HepG2 (cell line): ENCODE measurements at regions not wholly inside any gene's neighbourhood (a gene's known extent, or its start where the extent isn't known, plus 50 kb on each side); places are given as distances from the start of the nearest gene placed in this dataset.
"Not testable (repeated sequence)": the region's sequence is repeated elsewhere in the genome, so short reads cannot be mapped to it uniquely, and the experiment has no call there.

Experiments
- ATAC-seq: fragments of 200-7000 bp; cut with Tn5 transposase; 3 replicates; pipeline ENCODE4 v1.9.1; 2020; ENCODE audit warnings: mild to moderate bottlenecking, moderate library complexity
- BruUV-seq: library from RNA; stranded (reverse); fragments of 400-500 nt; replicated peaks from 2 replicates; lab custom pipeline; 2021; lab: Mats Ljungman, UMichigan
- CTCF ChIA-PET: fragments of 300-600 bp; formaldehyde crosslinking; extraction: SDS; loops from one replicate; lab custom pipeline; 2021; ENCODE audit warnings: low total read pairs, inconsistent platforms, low intra/inter-chr PET ratio; lab: Yijun Ruan, JAX
- POLR2A ChIA-PET: fragments of 350-600 bp; sonication (Branson Sonifier 250); formaldehyde crosslinking; loops from one replicate; lab custom pipeline; 2020; ENCODE audit warnings: antibody characterized with exemption, inconsistent platforms; lab: Yijun Ruan, JAX
- DNase-seq: peaks from one replicate; pipeline ENCODE4 v3.0.0-alpha.2; 2015; ENCODE audit warnings: low spot score
- FAIRE-seq: peaks from 3 replicates; lab custom pipeline; 2011; peaks lifted over from hg19 to GRCh38; lab: Jason Lieb, UNC
- H2AFZ ChIP-seq: one replicate; pipeline ENCODE4 v1.6.1; 2011; ENCODE audit warnings: low read length, inconsistent platforms
- H3K27ac ChIP-seq: fragments of 300-600 bp; 3 replicates; pipeline ENCODE4 v1.8.0; 2011; ENCODE audit warnings: mixed run types, mild to moderate bottlenecking, mixed read lengths, low read length, inconsistent platforms; ENCODE audit not compliant: insufficient read depth; ENCODE audit errors: extremely low read length
- H3K27me3 ChIP-seq, 2 experiments: fragments of 200-600 bp in 1 of 2; 2 replicates in 1 of 2; 3 replicates in 1 of 2; pipeline versions ENCODE4 v1.6.0 to v1.8.0; 2011; ENCODE audit warnings: low read length in 2 of 2, mild to moderate bottlenecking in 2 of 2, moderate library complexity in 2 of 2, inconsistent platforms in 1 of 2; ENCODE audit not compliant: insufficient read depth in 2 of 2, control insufficient read depth in 1 of 2
- H3K36me3 ChIP-seq, 2 experiments: fragments of 200-600 bp in 1 of 2; replicated peaks in 1 of 2; 2 replicates in 1 of 2; 3 replicates in 1 of 2; pipeline versions ENCODE4 v1.5.1 to v1.8.0; 2011; ENCODE audit warnings: low read length in 2 of 2, inconsistent platforms in 1 of 2; ENCODE audit not compliant: insufficient read depth in 2 of 2, control insufficient read depth in 1 of 2
- H3K4me1 ChIP-seq: 2 replicates; pipeline ENCODE4 v1.5.1; 2012; ENCODE audit warnings: low read length, inconsistent platforms; ENCODE audit not compliant: insufficient read depth
- H3K4me2 ChIP-seq: 2 replicates; pipeline ENCODE4 v1.6.0; 2011; ENCODE audit warnings: low read depth, low read length, inconsistent platforms
- H3K4me3 ChIP-seq, 3 experiments: fragments of 200-600 bp in 1 of 3; sonication (generic), shearing (Covaris generic) in 1 of 3; replicated peaks in 1 of 3; 2 replicates each; pipeline ENCODE4 v1.5.1; 2011 to 2016; ENCODE audit warnings: low read length in 3 of 3, inconsistent platforms in 2 of 3, low read depth in 2 of 3, mild to moderate bottlenecking in 2 of 3, control low read depth in 1 of 3, mixed read lengths in 1 of 3; ENCODE audit not compliant: insufficient read depth in 1 of 3
- H3K79me2 ChIP-seq: one replicate; pipeline ENCODE4 v1.6.1; 2011; ENCODE audit warnings: low read length, inconsistent platforms; ENCODE audit not compliant: insufficient read depth
- H3K9ac ChIP-seq: 2 replicates; pipeline ENCODE4 v1.6.0; 2011; ENCODE audit warnings: mild to moderate bottlenecking, low read depth, low read length, inconsistent platforms; ENCODE audit not compliant: insufficient read depth
- H3K9me3 ChIP-seq: 2 replicates; pipeline ENCODE4 v1.5.1; 2012; ENCODE audit warnings: mild to moderate bottlenecking, low read length
- H4K20me1 ChIP-seq: 2 replicates; pipeline ENCODE4 v1.6.0; 2011; ENCODE audit warnings: inconsistent platforms, mild to moderate bottlenecking, low read length, moderate library complexity; ENCODE audit not compliant: insufficient read depth
- WGBS: methylation state at CpG from one replicate; pipeline ENCODE4 v1.1.6; 2017; ENCODE audit warnings: low lambda C conversion rate; 5-methylcytosine and 5-hydroxymethylcytosine counted together
- in situ Hi-C: cut with HindIII; loops from 2 replicates; pipeline ENCODE4 v1.10.0; 2017; ENCODE audit warnings: low pct_unique_long_range_greater_than_20kb; ENCODE audit not compliant: extremely low pct_ligation_motif_present
- intact Hi-C: fragments of 100-400 bp; cut with micrococcal nuclease; formaldehyde crosslinking; loops from one replicate; pipeline ENCODE4 v1.10.0; 2022; ENCODE audit not compliant: unreplicated experiment

DNA sequence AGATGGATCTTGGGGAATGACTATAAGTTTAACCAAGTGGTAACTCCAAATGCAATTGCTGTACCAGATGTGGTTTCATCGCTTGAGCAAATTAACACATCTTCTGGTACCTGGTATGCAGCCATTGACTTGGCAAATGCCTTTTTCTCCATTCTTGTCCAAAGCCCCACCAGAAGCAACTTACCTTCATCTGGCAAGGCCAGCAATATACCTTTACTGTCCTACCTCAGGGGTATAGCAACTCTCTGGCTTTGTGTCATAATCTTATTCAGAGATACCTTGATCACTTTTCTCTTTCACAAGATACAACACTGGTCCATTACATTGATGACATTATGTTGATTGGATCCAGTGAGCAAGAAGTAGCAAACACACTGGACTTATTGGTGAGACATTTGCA lies 53.2 kb upstream of the SH3RF1 start:
- H3K9ac ChIP-seq, DNase-seq, H3K9me3 ChIP-seq, CTCF ChIA-PET, ATAC-seq, H2AFZ ChIP-seq, FAIRE-seq, H3K27ac ChIP-seq, intact Hi-C loops, H3K4me2 ChIP-seq, in situ Hi-C loops, BruUV-seq, H3K4me1 ChIP-seq, POLR2A ChIA-PET, H3K27me3 ChIP-seq, H3K79me2 ChIP-seq, H3K4me3 ChIP-seq, H3K36me3 ChIP-seq, H4K20me1 ChIP-seq: not testable (repeated sequence)
- no CpG with 5 or more reads among the region's 1 CpG for WGBS

DNA sequence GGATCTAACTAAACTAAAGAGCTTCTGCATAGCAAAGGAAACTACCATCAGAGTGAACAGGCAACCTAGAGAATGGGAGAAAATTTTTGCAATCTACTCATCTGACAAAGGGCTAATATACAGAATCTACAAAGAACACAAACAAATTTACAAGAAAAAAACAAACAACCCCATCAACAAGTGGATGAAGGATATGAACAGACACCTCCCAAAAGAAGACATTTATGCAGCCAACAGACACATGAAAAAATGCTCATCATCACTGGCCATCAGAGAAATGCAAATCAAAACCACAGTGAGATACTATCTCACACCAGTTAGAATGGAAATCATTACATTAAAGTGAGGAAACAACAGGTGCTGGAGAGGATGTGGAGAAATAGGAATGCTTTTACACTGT lies 52.1 kb upstream of the SH3RF1 start:
- H2AFZ ChIP-seq, H3K27me3 ChIP-seq, POLR2A ChIA-PET, ATAC-seq, FAIRE-seq, H3K4me3 ChIP-seq, CTCF ChIA-PET, H3K36me3 ChIP-seq, DNase-seq, H3K27ac ChIP-seq, H3K79me2 ChIP-seq, in situ Hi-C loops, H3K4me2 ChIP-seq, BruUV-seq, H4K20me1 ChIP-seq, H3K9ac ChIP-seq, H3K9me3 ChIP-seq, intact Hi-C loops, H3K4me1 ChIP-seq: not testable (repeated sequence)
